T-cell (primary cell): ENCODE measurements at regions not wholly inside any gene's neighbourhood (a gene's known extent, or its start where the extent isn't known, plus 50 kb on each side); places are given as distances from the start of the nearest gene placed in this dataset.

Experiments
- ATAC-seq, 4 experiments: fragments of 200-7000 bp in 3 of 4; fragments of 150-1000 bp in 1 of 4; cut with Tn5 transposase; replicated peaks in 1 of 4; 1 replicate in 3 of 4; 2 replicates in 1 of 4; pipeline ENCODE4 v1.10.0; 2021; ENCODE audit warnings: moderate library complexity in 3 of 4, mild to moderate bottlenecking in 2 of 4, moderate number of reproducible peaks in 1 of 4
- CTCF ChIA-PET, 2 donors: fragments of 300-600 bp; sonication (Branson Sonifier 250); formaldehyde crosslinking; loops; one replicate each; lab custom pipeline; 2022; ENCODE audit warnings: antibody characterized with exemption in 2 of 2; lab: Charles Lee
- POLR2A ChIA-PET, 2 donors: fragments of 300-600 bp; sonication (Branson Sonifier 250); formaldehyde crosslinking; loops; one replicate each; lab custom pipeline; 2022; ENCODE audit warnings: antibody characterized with exemption in 2 of 2; lab: Charles Lee
- DNase-seq, 35 experiments: peaks; one replicate each; pipeline versions ENCODE4 v3.0.0 to v3.0.0-alpha.2; 2013 to 2023
- H3K27ac ChIP-seq: one replicate; pipeline ENCODE4 v1.5.1; 2013; ENCODE audit warnings: low read length
- H3K27me3 ChIP-seq, 2 experiments: replicated peaks in 1 of 2; 1 replicate in 1 of 2; 2 replicates in 1 of 2; pipeline versions ENCODE4 v1.6.1 to v1.7.0; 2013; ENCODE audit warnings: low read length in 1 of 2, mixed read lengths in 1 of 2; ENCODE audit not compliant: control insufficient read depth in 2 of 2, insufficient read depth in 2 of 2; ENCODE audit errors: extremely low read depth in 1 of 2
- H3K36me3 ChIP-seq, 2 donors: 1 replicate in 1 of 2; 2 replicates in 1 of 2; pipeline versions ENCODE4 v1.6.1 to v1.7.0; 2013; ENCODE audit warnings: low read length in 1 of 2; ENCODE audit not compliant: control insufficient read depth in 2 of 2, insufficient read depth in 1 of 2; ENCODE audit errors: extremely low read depth in 1 of 2
- H3K4me1 ChIP-seq, 2 experiments: 1 replicate in 1 of 2; 2 replicates in 1 of 2; pipeline versions ENCODE4 v1.6.1 to v1.7.0; 2013; ENCODE audit warnings: low read length in 2 of 2, mixed read lengths in 1 of 2; ENCODE audit not compliant: insufficient read depth in 2 of 2, control insufficient read depth in 1 of 2; ENCODE audit errors: extremely low read depth in 1 of 2
- H3K4me3 ChIP-seq, 2 donors: 1 replicate in 1 of 2; 2 replicates in 1 of 2; pipeline versions ENCODE4 v1.5.1 to v1.7.0; 2013; ENCODE audit warnings: mild to moderate bottlenecking in 2 of 2, low read length in 1 of 2, moderate library complexity in 1 of 2; ENCODE audit not compliant: control insufficient read depth in 1 of 2; ENCODE audit errors: extremely low read depth in 1 of 2
- H3K9me3 ChIP-seq: 2 replicates; pipeline ENCODE4 v1.7.0; 2013
- H3K27ac Mint-ChIP-seq, 2 donors: one replicate each; pipeline ENCODE4 v1.8.0; 2020 to 2021; ENCODE audit warnings: mild to moderate bottlenecking in 2 of 2, mixed read lengths in 2 of 2
- H3K27me3 Mint-ChIP-seq, 2 donors: one replicate each; pipeline ENCODE4 v1.8.0; 2021 to 2022; ENCODE audit warnings: mixed read lengths in 2 of 2
- H3K36me3 Mint-ChIP-seq: one replicate; pipeline ENCODE4 v1.8.0; 2021; ENCODE audit warnings: mixed read lengths
- H3K4me1 Mint-ChIP-seq, 3 donors: one replicate each; pipeline ENCODE4 v1.8.0; 2020 to 2022; ENCODE audit warnings: mixed read lengths in 3 of 3, mild to moderate bottlenecking in 1 of 3
- H3K4me3 Mint-ChIP-seq, 3 donors: one replicate each; pipeline ENCODE4 v1.8.0; 2020 to 2022; ENCODE audit warnings: mild to moderate bottlenecking in 3 of 3, mixed read lengths in 3 of 3, moderate library complexity in 3 of 3
- H3K9me3 Mint-ChIP-seq, 3 donors: one replicate each; pipeline ENCODE4 v1.8.0; 2020 to 2022; ENCODE audit warnings: mixed read lengths in 3 of 3
- WGBS: methylation state at CpG from one replicate; pipeline ENCODE4 v1.1.5; 2013; ENCODE audit warnings: missing lambda C conversion rate; ENCODE audit not compliant: insufficient coverage; 5-methylcytosine and 5-hydroxymethylcytosine counted together

DNA sequence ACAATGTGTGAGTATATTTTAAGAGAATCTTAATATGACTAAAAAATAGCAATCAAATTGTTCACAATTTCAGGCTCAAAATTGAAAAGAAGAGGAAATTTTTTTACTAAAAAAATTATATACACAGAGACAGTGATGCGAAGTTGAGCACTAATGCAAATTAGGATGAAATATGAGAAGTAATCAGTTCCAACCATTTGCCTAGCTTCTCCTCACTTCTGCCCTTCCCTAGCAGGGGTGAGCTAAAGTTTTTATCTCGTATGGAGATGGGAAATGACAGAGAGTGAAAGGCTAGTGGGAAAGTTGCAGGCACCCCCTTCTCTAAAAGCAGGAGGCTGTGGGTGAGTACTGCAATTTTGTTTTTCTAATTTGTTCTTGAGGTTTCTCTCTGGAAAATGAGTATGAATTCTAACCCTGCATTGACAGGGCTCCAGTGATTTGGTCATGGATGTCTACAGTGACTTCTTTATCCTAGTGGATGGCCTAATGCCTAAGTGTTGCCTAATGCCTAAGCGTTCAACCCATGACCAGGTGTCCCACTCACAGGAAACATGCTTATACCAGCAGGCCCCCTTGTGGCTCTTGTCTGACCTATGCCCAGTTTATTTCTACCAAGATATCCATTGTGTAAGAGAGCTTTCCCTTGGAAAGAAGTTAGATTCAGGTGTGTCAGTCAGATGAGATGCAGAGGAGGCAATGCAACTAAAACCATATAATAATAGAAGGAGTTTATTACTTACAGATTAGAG is 78.0 kb upstream of the HNMT start:
- Histone ChIP-seq H3K27me3 (peaks cover 0 to 2% of the 10 kb centered on the region in 2 experiments), H3K36me3 (no peaks in the 10 kb centered on the region), H3K27ac (no peak overlapping the region), H3K4me1 (no peaks in the 10 kb centered on the region), H3K9me3 (no peaks in the 10 kb centered on the region), H3K4me3 (no peak overlapping the region)
- CTCF ChIA-PET: no interaction called here
- H3K4me3 Mint-ChIP-seq: no peak overlapping the region
- POLR2A ChIA-PET: no interaction called here
- no CpG with 5 or more reads among the region's 3 CpGs for WGBS
- ATAC-seq (no peak), DNase-seq (no peak)
- no peaks in the 10 kb centered on the region for H3K36me3 Mint-ChIP-seq
- peaks cover 0 to 3% (median 0%) of the 10 kb centered on the region in 3 donors for H3K9me3 Mint-ChIP-seq
- H3K27me3 Mint-ChIP-seq: peaks cover 2 to 9% of the 10 kb centered on the region in 2 donors
- no peaks in the 10 kb centered on the region for H3K4me1 Mint-ChIP-seq
- H3K27ac Mint-ChIP-seq: no peak overlapping the region

DNA sequence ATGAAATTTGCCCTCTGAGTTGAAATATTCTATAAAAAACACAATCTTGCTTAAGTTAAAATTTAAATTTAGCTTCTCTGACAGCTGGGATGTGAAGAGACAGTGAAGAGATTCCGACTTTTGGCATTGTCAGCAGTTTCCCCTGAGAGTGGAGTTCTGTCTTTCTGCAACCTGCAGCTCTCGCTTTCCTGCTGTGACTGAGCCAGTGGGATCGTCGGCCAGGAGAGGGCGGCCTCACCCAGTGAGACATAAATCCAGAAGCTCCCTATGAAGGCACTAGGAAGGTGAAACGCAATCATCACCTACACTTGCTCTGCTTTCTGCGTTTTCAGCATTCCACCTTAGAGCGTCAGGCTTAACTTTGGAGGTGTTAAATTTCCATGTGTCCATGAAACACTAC is 75.4 kb upstream of the HNMT start:
- no peak for ATAC-seq
- 55% methylated on average over 7 of the region's 8 CpGs for WGBS

DNA sequence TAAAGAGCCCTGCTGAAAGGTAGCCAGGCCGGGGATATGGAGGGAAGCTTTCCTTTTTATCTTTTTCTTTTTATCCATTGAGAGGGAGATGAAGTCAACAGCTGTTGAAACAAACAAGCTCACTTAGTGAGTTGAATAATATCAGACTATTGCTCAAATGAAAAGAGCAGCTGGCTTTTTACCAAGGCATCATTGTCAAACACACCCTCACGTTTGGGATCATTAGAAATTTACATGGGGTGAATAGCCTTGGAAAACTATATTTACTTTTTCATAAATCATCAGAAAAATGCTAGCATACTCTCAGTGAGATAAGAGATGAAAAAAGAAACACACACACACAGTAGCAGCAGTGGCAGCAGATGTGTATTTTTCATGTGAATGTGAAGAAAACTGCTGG is 71.5 kb upstream of the HNMT start:
- ATAC-seq (no peak), DNase-seq (no peak)
- ChIA-PET POLR2A (no interaction called here), CTCF (no interaction called here)
- peaks cover 0 to 2% of the 10 kb centered on the region in 2 donors for H3K27me3 Mint-ChIP-seq
- WGBS: no CpG with 5 or more reads among the region's 2 CpGs
- no peaks in the 10 kb centered on the region for H3K36me3 ChIP-seq
- no peak overlapping the region for H3K27ac Mint-ChIP-seq
- H3K4me1 Mint-ChIP-seq: no peaks in the 10 kb centered on the region
- H3K27me3 ChIP-seq: peaks cover 0 to 2% of the 10 kb centered on the region in 2 experiments
- H3K9me3 ChIP-seq: no peaks in the 10 kb centered on the region
- no peak overlapping the region for H3K27ac ChIP-seq
- no peak overlapping the region for H3K4me3 ChIP-seq
- no peaks in the 10 kb centered on the region for H3K9me3 Mint-ChIP-seq
- no peak overlapping the region for H3K4me3 Mint-ChIP-seq
- no peaks in the 10 kb centered on the region for H3K36me3 Mint-ChIP-seq
- H3K4me1 ChIP-seq: no peaks in the 10 kb centered on the region

More for the DNA sequence above, 75.4 kb upstream of the HNMT start:
- CTCF ChIA-PET: interaction anchor here in 1 of 2 donors (0.8 kb wide), 1 partner anchor 939 kb away, joined by 3 read pairs; no protein-coding TSS in a partner anchor
- H3K4me1 Mint-ChIP-seq: no peaks in the 10 kb centered on the region
- H3K4me1 ChIP-seq: no peaks in the 10 kb centered on the region
- no peaks in the 10 kb centered on the region for H3K9me3 ChIP-seq
- H3K27ac Mint-ChIP-seq: no peak overlapping the region
- no peaks in the 10 kb centered on the region for H3K9me3 Mint-ChIP-seq
- POLR2A ChIA-PET: no interaction called here
- no peak overlapping the region for H3K4me3 ChIP-seq
- DNase-seq: no peak
- no peak overlapping the region for H3K27ac ChIP-seq
- H3K36me3 ChIP-seq: no peaks in the 10 kb centered on the region
- no peak overlapping the region for H3K4me3 Mint-ChIP-seq
- H3K27me3 ChIP-seq: peaks cover 0 to 2% of the 10 kb centered on the region in 2 experiments
- peaks cover 2 to 8% of the 10 kb centered on the region in 2 donors for H3K27me3 Mint-ChIP-seq
- no peaks in the 10 kb centered on the region for H3K36me3 Mint-ChIP-seq

DNA sequence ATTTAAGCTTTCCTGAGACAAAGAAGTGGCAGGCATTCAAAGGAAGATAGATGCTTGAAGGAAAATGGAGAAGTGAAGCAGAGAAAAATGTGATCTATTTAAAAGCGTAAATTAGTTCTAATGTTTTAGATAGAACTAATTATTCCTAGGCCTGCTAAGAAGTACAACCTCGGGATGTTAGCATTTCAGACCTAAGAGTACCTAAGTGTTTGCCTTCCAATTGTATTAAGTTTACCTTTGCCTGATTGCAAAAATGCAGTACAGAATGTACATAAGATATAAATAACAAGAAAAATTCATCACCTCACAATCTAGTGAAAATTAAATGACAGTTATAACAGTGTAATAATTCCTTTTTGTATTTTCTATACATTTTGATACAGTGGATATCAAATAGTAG is 71.1 kb upstream of the HNMT start:
- ATAC-seq (no peak), DNase-seq (no peak)
- Histone ChIP-seq H3K36me3 (no peaks in the 10 kb centered on the region), H3K9me3 (no peaks in the 10 kb centered on the region), H3K4me3 (no peak overlapping the region), H3K4me1 (no peaks in the 10 kb centered on the region), H3K27me3 (peaks cover 0 to 2% of the 10 kb centered on the region in 2 experiments), H3K27ac (no peak overlapping the region)
- no CpG with 5 or more reads among the region's 2 CpGs for WGBS
- Mint-ChIP-seq H3K27me3 (peaks cover 0 to 2% of the 10 kb centered on the region in 2 donors), H3K4me1 (no peaks in the 10 kb centered on the region), H3K36me3 (no peaks in the 10 kb centered on the region), H3K27ac (no peak overlapping the region), H3K9me3 (no peaks in the 10 kb centered on the region), H3K4me3 (no peak overlapping the region)
- ChIA-PET CTCF (no interaction called here), POLR2A (no interaction called here)

DNA sequence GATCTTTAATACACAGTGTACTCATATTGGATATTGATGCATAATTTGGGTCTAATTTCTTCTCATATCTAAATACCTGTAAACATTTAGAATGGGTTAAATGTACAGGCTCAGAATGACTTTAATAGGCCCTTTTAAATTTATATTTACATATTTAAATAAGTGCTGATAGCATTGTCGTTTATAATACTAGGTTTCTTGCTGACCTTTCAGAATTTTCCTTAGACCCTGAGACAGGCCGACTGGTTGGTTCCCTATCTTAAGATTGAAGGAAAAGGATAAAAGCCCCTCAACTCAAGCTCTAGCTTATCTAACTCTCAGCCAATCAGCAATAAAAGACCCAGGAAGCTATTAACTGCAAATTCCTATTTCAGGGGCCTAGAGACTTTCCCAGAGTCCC is 67.8 kb upstream of the HNMT start:
- ATAC-seq (no peak), DNase-seq (no peak)
- Histone ChIP-seq H3K27me3 (no peaks in the 10 kb centered on the region), H3K9me3 (no peaks in the 10 kb centered on the region), H3K4me3 (no peak overlapping the region), H3K27ac (no peak overlapping the region), H3K4me1 (no peaks in the 10 kb centered on the region), H3K36me3 (no peaks in the 10 kb centered on the region)
- H3K27me3 Mint-ChIP-seq: peaks cover 0 to 4% of the 10 kb centered on the region in 2 donors
- no peaks in the 10 kb centered on the region for H3K36me3 Mint-ChIP-seq
- CTCF ChIA-PET: interaction anchor here in 1 of 2 donors (0.6 kb wide), 1 partner anchor 932 kb away, joined by 5 read pairs; no protein-coding TSS in a partner anchor
- no CpG with 5 or more reads among the region's 2 CpGs for WGBS
- POLR2A ChIA-PET: interaction anchor here in 1 of 2 donors (0.7 kb wide), 1 partner anchor 176 kb away, joined by 3 read pairs; no protein-coding TSS in a partner anchor
- H3K4me3 Mint-ChIP-seq: no peak overlapping the region
- no peaks in the 10 kb centered on the region for H3K9me3 Mint-ChIP-seq
- no peak overlapping the region for H3K27ac Mint-ChIP-seq
- H3K4me1 Mint-ChIP-seq: no peaks in the 10 kb centered on the region

DNA sequence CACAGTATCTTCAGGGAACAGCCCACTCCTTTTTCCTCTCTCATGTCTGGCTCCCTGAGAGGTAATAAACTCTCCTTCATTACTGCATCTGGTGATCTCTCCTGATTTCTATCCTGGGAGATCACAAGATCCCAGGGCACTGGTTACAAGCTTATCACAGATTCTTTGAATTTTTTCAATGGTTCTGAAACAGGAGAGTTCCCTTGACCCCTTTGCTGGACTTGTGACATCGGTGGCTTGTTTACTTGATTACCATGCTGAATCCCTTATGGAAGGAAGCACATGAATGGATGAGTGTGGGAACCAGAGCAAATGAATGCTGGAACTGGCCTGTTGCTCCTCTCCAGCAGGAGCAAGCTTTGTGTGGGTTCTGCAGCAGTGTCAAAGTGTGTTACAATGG is 67.2 kb upstream of the HNMT start:
- ATAC-seq (no peak), DNase-seq (no peak)
- H3K27me3 ChIP-seq: no peaks in the 10 kb centered on the region
- H3K27me3 Mint-ChIP-seq: peaks cover 0 to 4% of the 10 kb centered on the region in 2 donors
- no peaks in the 10 kb centered on the region for H3K9me3 Mint-ChIP-seq
- no peaks in the 10 kb centered on the region for H3K36me3 ChIP-seq
- WGBS: 57% methylated on average over 1 of the region's 1 CpG
- no peaks in the 10 kb centered on the region for H3K9me3 ChIP-seq
- H3K27ac Mint-ChIP-seq: no peak overlapping the region
- no peaks in the 10 kb centered on the region for H3K4me1 Mint-ChIP-seq
- no peaks in the 10 kb centered on the region for H3K4me1 ChIP-seq
- H3K4me3 ChIP-seq: no peak overlapping the region
- POLR2A ChIA-PET: interaction anchor here in 1 of 2 donors (0.7 kb wide), 1 partner anchor 175 kb away, joined by 3 read pairs; no protein-coding TSS in a partner anchor
- H3K4me3 Mint-ChIP-seq: no peak overlapping the region
- no peak overlapping the region for H3K27ac ChIP-seq
- H3K36me3 Mint-ChIP-seq: no peaks in the 10 kb centered on the region
- CTCF ChIA-PET: no interaction called here
